ENCODE measurements at regions not wholly inside any gene's neighbourhood (a gene's known extent, or its start where the extent isn't known, plus 50 kb on each side); places are given as distances from the start of the nearest gene placed in this dataset.

GRCh38 chr7:53518319-53518718 is 482.9 kb downstream of the POM121L12 start:
- no peak for DNase-seq (ENCODE audit: low spot score)
- no peak for TF ChIP-seq CTCF (IDR thresholded peaks at IDR 0.05)
- no peaks in the 10 kb centered on the region for H3K4me1 Mint-ChIP-seq (ENCODE audit: low read depth)
- H3K4me3 Mint-ChIP-seq (ENCODE audit: unreplicated experiment): no peak overlapping the region
- peaks cover 5% of the 10 kb centered on the region for H3K9me3 Mint-ChIP-seq (ENCODE audit: low read depth)
- no peak overlapping the region for H3K27ac Mint-ChIP-seq (ENCODE audit: unreplicated experiment)
- H3K36me3 Mint-ChIP-seq (ENCODE audit: low read depth): no peaks in the 10 kb centered on the region
- no peaks in the 10 kb centered on the region for H3K27me3 Mint-ChIP-seq (ENCODE audit: low read depth)

GRCh38 chr7:53520841-53521240 is 485.4 kb downstream of the POM121L12 start:
- H3K9me3 Mint-ChIP-seq (ENCODE audit: low read depth): peaks cover 5% of the 10 kb centered on the region
- H3K36me3 Mint-ChIP-seq (ENCODE audit: low read depth): no peaks in the 10 kb centered on the region
- TF ChIP-seq CTCF (IDR thresholded peaks at IDR 0.05): no peak
- H3K4me3 Mint-ChIP-seq (ENCODE audit: unreplicated experiment): no peak overlapping the region
- no peak overlapping the region for H3K27ac Mint-ChIP-seq (ENCODE audit: unreplicated experiment)
- no peaks in the 10 kb centered on the region for H3K27me3 Mint-ChIP-seq (ENCODE audit: low read depth)
- no peak for DNase-seq (ENCODE audit: low spot score)
- no peaks in the 10 kb centered on the region for H3K4me1 Mint-ChIP-seq (ENCODE audit: low read depth)

GRCh38 chr7:53521638-53522184 is 486.3 kb downstream of the POM121L12 start:
- Mint-ChIP-seq H3K27ac (ENCODE audit: unreplicated experiment) (no peak overlapping the region), H3K36me3 (ENCODE audit: low read depth) (no peaks in the 10 kb centered on the region), H3K4me3 (ENCODE audit: unreplicated experiment) (no peak overlapping the region), H3K4me1 (ENCODE audit: low read depth) (no peaks in the 10 kb centered on the region), H3K9me3 (ENCODE audit: low read depth) (peaks cover 5% of the 10 kb centered on the region), H3K27me3 (ENCODE audit: low read depth) (no peaks in the 10 kb centered on the region)
- no peak for TF ChIP-seq CTCF (IDR thresholded peaks at IDR 0.05)
- DNase-seq (ENCODE audit: low spot score): no peak

GRCh38 chr7:53539558-53539957 is 504.1 kb downstream of the POM121L12 start:
- H3K9me3 Mint-ChIP-seq (ENCODE audit: low read depth): no peaks in the 10 kb centered on the region
- H3K4me1 Mint-ChIP-seq (ENCODE audit: low read depth): no peaks in the 10 kb centered on the region
- DNase-seq (ENCODE audit: low spot score): no peak
- H3K27me3 Mint-ChIP-seq (ENCODE audit: low read depth): peaks cover 3% of the 10 kb centered on the region
- H3K4me3 Mint-ChIP-seq (ENCODE audit: unreplicated experiment): no peak overlapping the region
- TF ChIP-seq CTCF (IDR thresholded peaks at IDR 0.05): no peak
- no peak overlapping the region for H3K27ac Mint-ChIP-seq (ENCODE audit: unreplicated experiment)
- H3K36me3 Mint-ChIP-seq (ENCODE audit: low read depth): no peaks in the 10 kb centered on the region

- H3K4me3 Mint-ChIP-seq (ENCODE audit: unreplicated experiment): no peak overlapping the region
- H3K9me3 Mint-ChIP-seq (ENCODE audit: low read depth): no peaks in the 10 kb centered on the region
- no peak for DNase-seq (ENCODE audit: low spot score)
- no peak overlapping the region for H3K27ac Mint-ChIP-seq (ENCODE audit: unreplicated experiment)
- TF ChIP-seq CTCF (IDR thresholded peaks at IDR 0.05): no peak
- H3K4me1 Mint-ChIP-seq (ENCODE audit: low read depth): no peaks in the 10 kb centered on the region
- H3K27me3 Mint-ChIP-seq (ENCODE audit: low read depth): no peaks in the 10 kb centered on the region
- no peaks in the 10 kb centered on the region for H3K36me3 Mint-ChIP-seq (ENCODE audit: low read depth)
These were observed 506.0 kb downstream of the POM121L12 start for GRCh38 chr7:53541475-53541874.
